Astrocyte (in vitro differentiated cells and primary cell): ENCODE measurements at regions not wholly inside any gene's neighbourhood (a gene's known extent, or its start where the extent isn't known, plus 50 kb on each side); places are given as distances from the start of the nearest gene placed in this dataset.

Experiments
- CTCF ChIP-seq: IDR thresholded peaks from 2 replicates; pipeline ENCODE4 v1.5.1; 2011; ENCODE audit warnings: low read depth, mild to moderate bottlenecking, inconsistent platforms, low read length, moderate library complexity; ENCODE audit not compliant: insufficient read depth
- EZH2 ChIP-seq: IDR thresholded peaks from 2 replicates; pipeline ENCODE4 v1.6.1; 2012; ENCODE audit warnings: mild to moderate bottlenecking, low read length, inconsistent platforms; ENCODE audit not compliant: insufficient read depth

- TF ChIP-seq CTCF (no peak), EZH2 (no peak)
Measured at GRCh38 chr16:6133009-6133557, 1035.5 kb upstream of the EEF2KMT start.
